SK-N-SH treated with all-trans-retinoic acid at 6 μM for 48 hours (cell line): ENCODE measurements at regions not wholly inside any gene's neighbourhood (a gene's known extent, or its start where the extent isn't known, plus 50 kb on each side); places are given as distances from the start of the nearest gene placed in this dataset.

Source experiments
- ATAC-seq: fragments of 200-7000 bp; cut with Tn5 transposase; 3 replicates; pipeline ENCODE4 v1.9.1; 2020; ENCODE audit warnings: mild to moderate bottlenecking, moderate library complexity
- ARNTL ChIP-seq: fragments of 450-650 bp; formaldehyde crosslinking; IDR thresholded peaks from 2 replicates; pipeline ENCODE4 v1.5.0; 2020; ENCODE audit warnings: low read depth, mild to moderate bottlenecking, moderate library complexity, borderline replicate concordance
- BACH2 ChIP-seq: fragments of 250-450 bp; sonication (Bioruptor Pico); IDR thresholded peaks from 2 replicates; pipeline ENCODE4 v1.9.0; 2021; ENCODE audit warnings: mild to moderate bottlenecking, borderline replicate concordance
- CREB5 ChIP-seq: fragments of 250-450 bp; sonication (Bioruptor Pico); IDR thresholded peaks from 2 replicates; pipeline ENCODE4 v1.5.1; 2020; ENCODE audit warnings: low read depth, mild to moderate bottlenecking, moderate library complexity
- CSDC2 ChIP-seq: fragments of 250-450 bp; sonication (Bioruptor Pico); IDR thresholded peaks from 2 replicates; pipeline ENCODE4 v1.5.0; 2020; ENCODE audit warnings: mild to moderate bottlenecking, moderate library complexity
- CSRNP3 ChIP-seq: fragments of 250-450 bp; sonication (Bioruptor Pico); IDR thresholded peaks from 2 replicates; pipeline ENCODE4 v1.5.1; 2021; ENCODE audit warnings: mild to moderate bottlenecking, moderate library complexity
- GLIS3 ChIP-seq: fragments of 250-450 bp; sonication (Bioruptor Pico); IDR thresholded peaks from 2 replicates; pipeline ENCODE4 v1.5.0; 2020; ENCODE audit warnings: mild to moderate bottlenecking, moderate library complexity
- OSR1 ChIP-seq: fragments of 250-450 bp; sonication (Bioruptor Pico); IDR thresholded peaks from 2 replicates; pipeline ENCODE4 v1.8.0; 2022; ENCODE audit warnings: moderate library complexity, mild to moderate bottlenecking, inconsistent platforms
- PATZ1 ChIP-seq: fragments of 250-450 bp; sonication (Bioruptor Pico); IDR thresholded peaks from 2 replicates; pipeline ENCODE4 v1.8.0; 2020; ENCODE audit warnings: mild to moderate bottlenecking, moderate library complexity, borderline replicate concordance
- POU6F1 ChIP-seq: fragments of 250-450 bp; sonication (Bioruptor Pico); IDR thresholded peaks from 2 replicates; pipeline ENCODE4 v1.8.0; 2021; ENCODE audit warnings: low read depth, mild to moderate bottlenecking, moderate library complexity, borderline replicate concordance
- PPARA ChIP-seq: fragments of 250-450 bp; sonication (Bioruptor Pico); IDR thresholded peaks from 2 replicates; pipeline ENCODE4 v1.5.0; 2020; ENCODE audit warnings: mild to moderate bottlenecking, borderline replicate concordance
- RARB ChIP-seq: fragments of 250-450 bp; sonication (Bioruptor Pico); IDR thresholded peaks from 2 replicates; pipeline ENCODE4 v1.8.0; 2021; ENCODE audit warnings: mild to moderate bottlenecking, moderate library complexity
- SNAI2 ChIP-seq: fragments of 250-450 bp; sonication (Bioruptor Pico); IDR thresholded peaks from 2 replicates; pipeline ENCODE4 v1.5.0; 2020; ENCODE audit warnings: mild to moderate bottlenecking, moderate library complexity
- TCF4 ChIP-seq: fragments of 250-450 bp; sonication (Bioruptor Pico); IDR thresholded peaks from 2 replicates; pipeline ENCODE4 v1.8.0; 2021; ENCODE audit warnings: mild to moderate bottlenecking, moderate library complexity, borderline replicate concordance
- TSHZ2 ChIP-seq: fragments of 250-450 bp; sonication (Bioruptor Pico); IDR thresholded peaks from 2 replicates; pipeline ENCODE4 v1.5.0; 2020; ENCODE audit warnings: mild to moderate bottlenecking, moderate library complexity
- ZFP3 ChIP-seq: fragments of 250-450 bp; sonication (Bioruptor Pico); IDR thresholded peaks from 2 replicates; pipeline ENCODE4 v1.5.0; 2020; ENCODE audit warnings: mild to moderate bottlenecking, moderate library complexity
- ZFP30 ChIP-seq: fragments of 450-650 bp; formaldehyde crosslinking; IDR thresholded peaks from 2 replicates; pipeline ENCODE4 v1.5.0; 2022; ENCODE audit warnings: mild to moderate bottlenecking, moderate library complexity
- ZNF565 ChIP-seq: fragments of 450-650 bp; formaldehyde crosslinking; conservative IDR thresholded peaks from 2 replicates; pipeline ENCODE4 v1.5.0; 2020; ENCODE audit warnings: low read depth, mild to moderate bottlenecking, moderate library complexity
- ZNF70 ChIP-seq: fragments of 450-650 bp; formaldehyde crosslinking; IDR thresholded peaks from 2 replicates; pipeline ENCODE4 v1.5.0; 2020; ENCODE audit warnings: mild to moderate bottlenecking, moderate library complexity
- ZNF8 ChIP-seq: fragments of 450-650 bp; formaldehyde crosslinking; IDR thresholded peaks from 2 replicates; pipeline ENCODE4 v1.5.0; 2020; ENCODE audit warnings: mild to moderate bottlenecking, moderate library complexity

- TF ChIP-seq CSRNP3 (CRISPR knock-in tag) (no peak), POU6F1 (no peak), ZFP3 (no peak), SNAI2 (CRISPR knock-in tag) (no peak)
Measured at GRCh38 chr9:18394847-18395351, 79.1 kb upstream of the ADAMTSL1 start (continued).

- no peak; the same call in 2 of the 3 replicates for ATAC-seq
- TF ChIP-seq PATZ1 (no peak), BACH2 (CRISPR knock-in tag) (no peak), RARB (CRISPR knock-in tag) (no peak), TSHZ2 (no peak)
Measured at GRCh38 chr9:18396102-18396728, 77.7 kb upstream of the ADAMTSL1 start.

- TF ChIP-seq GLIS3 (no peak), TCF4 (CRISPR knock-in tag) (no peak), RARB (CRISPR knock-in tag) (no peak), ZNF8 (CRISPR knock-in tag) (no peak), ARNTL (CRISPR knock-in tag) (no peak), SNAI2 (CRISPR knock-in tag) (no peak), CREB5 (CRISPR knock-in tag) (no peak), ZFP30 (CRISPR knock-in tag) (no peak), ZFP3 (no peak), ZNF565 (no peak), PATZ1 (no peak), POU6F1 (no peak), ZNF70 (no peak), PPARA (no peak), CSDC2 (CRISPR knock-in tag) (no peak), OSR1 (no peak)
- no peak for ATAC-seq
Measured at GRCh38 chr9:18397076-18397475, 76.9 kb upstream of the ADAMTSL1 start.
